HUES48 (cell line): ENCODE measurements at regions not wholly inside any gene's neighbourhood (a gene's known extent, or its start where the extent isn't known, plus 50 kb on each side); places are given as distances from the start of the nearest gene placed in this dataset.

ENCODE experiments used
- H3K27ac ChIP-seq: one replicate; pipeline ENCODE4 v1.7.0; 2013; ENCODE audit warnings: low read depth, low read length, inconsistent platforms
- H3K27me3 ChIP-seq: 2 replicates; pipeline ENCODE4 v1.6.1; 2013; ENCODE audit warnings: mild to moderate bottlenecking, low read length; ENCODE audit not compliant: control insufficient read depth, insufficient read depth
- H3K36me3 ChIP-seq: 2 replicates; pipeline ENCODE4 v1.6.1; 2013; ENCODE audit warnings: low read length; ENCODE audit not compliant: control insufficient read depth, insufficient read depth
- H3K4me1 ChIP-seq: 2 replicates; pipeline ENCODE4 v1.6.1; 2013; ENCODE audit warnings: mild to moderate bottlenecking, low read length; ENCODE audit not compliant: control insufficient read depth, insufficient read depth
- H3K4me3 ChIP-seq: 2 replicates; pipeline ENCODE4 v1.5.1; 2013; ENCODE audit warnings: mild to moderate bottlenecking, low read depth, low read length
- H3K9ac ChIP-seq: 2 replicates; pipeline ENCODE4 v1.6.1; 2013; ENCODE audit warnings: mild to moderate bottlenecking, low read depth, low read length, moderate library complexity
- H3K9me3 ChIP-seq: 2 replicates; pipeline ENCODE4 v1.6.1; 2013; ENCODE audit warnings: low read length; ENCODE audit not compliant: control insufficient read depth, insufficient read depth

- peaks cover 13% of the 10 kb centered on the region for H3K4me1 ChIP-seq
- no peaks in the 10 kb centered on the region for H3K36me3 ChIP-seq
- no peak overlapping the region for H3K9ac ChIP-seq
- no peak overlapping the region for H3K27ac ChIP-seq
- H3K9me3 ChIP-seq: no peaks in the 10 kb centered on the region; the same call in 1 of the 2 replicates
- H3K4me3 ChIP-seq: no peak overlapping the region
- H3K27me3 ChIP-seq: no peaks in the 10 kb centered on the region
Measured at GRCh38 chr3:482479-482878, 285.9 kb downstream of the CHL1 start.

GRCh38 chr3:484341-484740, 287.8 kb downstream of the CHL1 start:
- no peak overlapping the region for H3K27ac ChIP-seq
- H3K4me3 ChIP-seq: no peak overlapping the region
- peaks cover 13% of the 10 kb centered on the region for H3K4me1 ChIP-seq
- no peaks in the 10 kb centered on the region for H3K9me3 ChIP-seq
- H3K27me3 ChIP-seq: no peaks in the 10 kb centered on the region
- no peaks in the 10 kb centered on the region for H3K36me3 ChIP-seq
- H3K9ac ChIP-seq: no peak overlapping the region

DNA sequence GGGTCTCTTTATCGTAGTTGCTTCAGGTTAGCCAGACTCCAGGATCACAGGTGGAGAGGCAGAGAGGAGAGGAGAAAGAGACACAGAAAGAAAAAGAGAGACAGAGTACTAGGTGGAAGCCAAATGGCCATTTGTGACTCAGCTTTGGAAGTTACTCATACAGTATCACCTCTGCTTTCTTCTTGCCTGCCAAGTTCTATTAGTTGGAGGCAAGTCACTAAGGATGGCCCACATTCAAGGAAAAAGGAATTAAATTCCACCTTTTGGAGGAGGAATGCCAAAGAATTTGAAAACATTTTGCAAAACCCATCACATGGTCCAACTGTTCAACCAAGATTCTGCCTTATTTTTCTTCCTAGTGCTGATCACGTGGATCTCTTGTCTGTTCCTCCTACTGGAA, 291.1 kb downstream of the CHL1 start:
- peaks cover 17% of the 10 kb centered on the region for H3K4me1 ChIP-seq
- no peaks in the 10 kb centered on the region for H3K36me3 ChIP-seq
- no peaks in the 10 kb centered on the region for H3K27me3 ChIP-seq
- H3K27ac ChIP-seq: no peak overlapping the region
- H3K9me3 ChIP-seq: no peaks in the 10 kb centered on the region
- H3K9ac ChIP-seq: no peak overlapping the region
- H3K4me3 ChIP-seq: no peak overlapping the region

DNA sequence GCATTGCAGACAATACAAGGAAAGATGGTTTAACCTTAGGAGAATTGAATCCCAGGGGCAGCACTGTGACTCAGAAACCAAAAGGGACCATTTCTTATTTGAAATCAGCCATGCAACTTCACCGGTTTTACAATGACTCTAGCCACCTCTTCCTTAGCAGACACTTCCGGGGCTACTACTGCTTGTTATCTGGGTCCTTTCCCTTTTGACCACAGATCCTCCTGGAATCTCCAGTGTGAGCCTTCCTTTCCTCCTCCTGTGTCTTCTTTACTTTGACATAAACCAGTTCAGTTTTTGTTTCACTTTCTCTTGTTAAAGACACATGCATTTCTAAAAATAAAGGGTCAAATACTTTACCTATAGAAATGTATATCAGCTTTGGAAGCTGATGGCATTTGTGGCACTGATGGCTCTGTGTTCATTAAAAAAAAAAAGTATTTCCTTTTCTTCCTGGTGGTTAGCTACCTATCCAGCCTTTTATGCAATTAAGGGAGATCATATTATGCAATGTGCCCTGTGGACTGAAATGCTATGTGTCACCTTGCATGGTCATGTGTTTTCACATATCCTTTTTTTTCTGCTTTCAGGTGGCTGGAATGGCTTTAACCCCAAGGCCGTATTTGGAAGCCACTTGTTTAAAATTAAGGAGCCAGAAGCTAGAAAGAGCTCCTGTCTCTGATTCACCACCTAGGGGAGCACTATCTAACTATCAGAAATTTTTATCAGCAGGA, 296.2 kb downstream of the CHL1 start:
- Histone ChIP-seq H3K27ac (no peak overlapping the region), H3K4me3 (no peak overlapping the region), H3K9ac (no peak overlapping the region)

GRCh38 chr3:494190-494589, 297.6 kb downstream of the CHL1 start:
- Histone ChIP-seq H3K9ac (no peak overlapping the region), H3K27me3 (no peaks in the 10 kb centered on the region), H3K36me3 (no peaks in the 10 kb centered on the region), H3K27ac (no peak overlapping the region), H3K9me3 (no peaks in the 10 kb centered on the region), H3K4me1 (peaks cover 9% of the 10 kb centered on the region; the same call in 1 of the 2 replicates), H3K4me3 (no peak overlapping the region)

More for the DNA sequence above, 296.2 kb downstream of the CHL1 start:
- Histone ChIP-seq H3K4me1 (peaks cover 9% of the 10 kb centered on the region; the same call in 1 of the 2 replicates), H3K27me3 (no peaks in the 10 kb centered on the region), H3K36me3 (no peaks in the 10 kb centered on the region), H3K9me3 (no peaks in the 10 kb centered on the region)

GRCh38 chr3:498487-498886, 301.9 kb downstream of the CHL1 start:
- H3K9me3 ChIP-seq: no peaks in the 10 kb centered on the region
- H3K4me1 ChIP-seq: no peaks in the 10 kb centered on the region
- no peak overlapping the region for H3K9ac ChIP-seq

GRCh38 chr3:499001-499761, 302.6 kb downstream of the CHL1 start:
- Histone ChIP-seq H3K9ac (no peak overlapping the region), H3K27me3 (no peaks in the 10 kb centered on the region), H3K9me3 (no peaks in the 10 kb centered on the region), H3K4me3 (no peak overlapping the region), H3K27ac (no peak overlapping the region), H3K36me3 (no peaks in the 10 kb centered on the region), H3K4me1 (no peaks in the 10 kb centered on the region)

More at GRCh38 chr3:498487-498886, 301.9 kb downstream of the CHL1 start:
- H3K36me3 ChIP-seq: no peaks in the 10 kb centered on the region
- no peaks in the 10 kb centered on the region for H3K27me3 ChIP-seq
- H3K4me3 ChIP-seq: no peak overlapping the region
- H3K27ac ChIP-seq: no peak overlapping the region

GRCh38 chr3:502486-502885, 305.9 kb downstream of the CHL1 start:
- H3K27ac ChIP-seq: no peak overlapping the region
- no peaks in the 10 kb centered on the region for H3K4me1 ChIP-seq

DNA sequence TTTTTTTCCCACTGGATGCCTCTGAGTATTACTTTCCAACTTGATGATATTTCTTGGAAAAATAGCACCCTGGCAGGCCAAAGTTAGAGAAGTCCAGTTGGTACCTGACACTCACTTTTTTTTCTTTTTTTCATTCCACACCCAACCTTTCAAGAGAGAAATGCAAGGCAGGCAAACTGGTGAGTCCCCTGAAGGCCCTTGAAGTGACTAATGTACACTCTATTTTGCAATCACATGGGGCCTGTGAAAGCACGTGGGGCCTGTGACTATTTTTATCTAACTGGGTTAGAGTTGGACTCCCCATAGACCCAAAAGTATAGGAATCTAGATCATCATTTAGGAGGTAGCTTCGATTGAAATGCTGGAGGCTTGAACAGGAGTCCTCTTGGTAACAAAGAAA, 316.7 kb downstream of the CHL1 start:
- H3K9ac ChIP-seq: no peak overlapping the region
- H3K4me3 ChIP-seq: no peak overlapping the region
- H3K27ac ChIP-seq: no peak overlapping the region

More at GRCh38 chr3:502486-502885, 305.9 kb downstream of the CHL1 start:
- H3K9ac ChIP-seq: no peak overlapping the region
- H3K4me3 ChIP-seq: no peak overlapping the region
- H3K36me3 ChIP-seq: no peaks in the 10 kb centered on the region
- H3K27me3 ChIP-seq: no peaks in the 10 kb centered on the region
- no peaks in the 10 kb centered on the region for H3K9me3 ChIP-seq

GRCh38 chr3:514192-514591, 317.6 kb downstream of the CHL1 start:
- no peak overlapping the region for H3K4me3 ChIP-seq
- no peaks in the 10 kb centered on the region for H3K9me3 ChIP-seq
- H3K27ac ChIP-seq: no peak overlapping the region

More for the DNA sequence above, 316.7 kb downstream of the CHL1 start:
- no peaks in the 10 kb centered on the region for H3K27me3 ChIP-seq
- H3K36me3 ChIP-seq: no peaks in the 10 kb centered on the region
- no peaks in the 10 kb centered on the region for H3K9me3 ChIP-seq
- H3K4me1 ChIP-seq: no peaks in the 10 kb centered on the region

GRCh38 chr3:519026-519425, 322.5 kb downstream of the CHL1 start:
- Histone ChIP-seq H3K4me1 (no peaks in the 10 kb centered on the region), H3K36me3 (no peaks in the 10 kb centered on the region), H3K27me3 (no peaks in the 10 kb centered on the region), H3K27ac (no peak overlapping the region), H3K4me3 (no peak overlapping the region), H3K9me3 (no peaks in the 10 kb centered on the region), H3K9ac (no peak overlapping the region)

More at GRCh38 chr3:514192-514591, 317.6 kb downstream of the CHL1 start:
- Histone ChIP-seq H3K27me3 (no peaks in the 10 kb centered on the region), H3K4me1 (no peaks in the 10 kb centered on the region), H3K36me3 (no peaks in the 10 kb centered on the region), H3K9ac (no peak overlapping the region)
